HG03139 (cell line): ENCODE measurements at regions not wholly inside any gene's neighbourhood (a gene's known extent, or its start where the extent isn't known, plus 50 kb on each side); places are given as distances from the start of the nearest gene placed in this dataset.

Source experiments
- ATAC-seq: cut with Tn5 transposase; IDR thresholded peaks from one replicate; pipeline ENCODE4 v1.9.1; 2021; ENCODE audit not compliant: unreplicated experiment

DNA sequence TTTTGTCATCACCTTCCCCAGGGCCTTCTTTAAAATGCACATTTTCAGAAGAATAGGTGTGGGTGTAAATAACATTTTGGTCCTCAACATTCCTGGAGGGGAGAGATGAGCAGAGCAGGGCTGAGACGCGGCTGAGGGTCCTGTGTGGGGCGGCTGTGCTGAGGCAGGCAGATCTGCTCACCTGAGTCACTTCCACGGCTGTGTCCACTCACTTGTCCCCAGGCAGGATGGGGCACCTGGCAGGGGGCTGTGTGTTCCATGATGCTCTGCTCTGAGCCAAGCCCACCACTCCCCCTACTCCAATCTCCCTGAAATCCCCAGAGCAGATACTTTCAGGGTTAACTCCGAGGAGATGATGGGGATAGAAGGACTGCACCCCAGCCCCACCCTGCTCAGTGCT is 93.8 kb downstream of the GLRX3 start:
- ATAC-seq, result no peak

DNA sequence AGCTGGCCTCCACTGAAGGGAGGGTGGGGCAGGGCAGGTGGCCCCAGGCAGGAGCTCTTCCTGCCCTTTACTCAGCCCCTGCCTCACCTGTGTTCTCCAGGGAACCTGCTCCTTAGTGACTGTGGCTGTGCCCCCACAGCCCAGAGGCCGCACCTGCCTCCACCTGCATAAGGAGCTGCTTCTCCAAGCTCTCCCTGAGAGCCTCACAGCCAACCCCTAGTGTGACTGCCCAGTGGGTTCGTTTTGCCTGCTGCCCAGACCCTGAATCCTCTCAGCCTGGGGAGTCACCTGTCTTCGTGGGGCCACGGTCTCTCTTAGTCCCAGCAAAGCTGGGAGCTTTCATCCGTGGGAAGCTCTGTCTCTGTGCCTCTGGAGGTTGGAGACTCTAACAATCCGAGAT is 94.4 kb downstream of the GLRX3 start:
- ATAC-seq, result no peak

DNA sequence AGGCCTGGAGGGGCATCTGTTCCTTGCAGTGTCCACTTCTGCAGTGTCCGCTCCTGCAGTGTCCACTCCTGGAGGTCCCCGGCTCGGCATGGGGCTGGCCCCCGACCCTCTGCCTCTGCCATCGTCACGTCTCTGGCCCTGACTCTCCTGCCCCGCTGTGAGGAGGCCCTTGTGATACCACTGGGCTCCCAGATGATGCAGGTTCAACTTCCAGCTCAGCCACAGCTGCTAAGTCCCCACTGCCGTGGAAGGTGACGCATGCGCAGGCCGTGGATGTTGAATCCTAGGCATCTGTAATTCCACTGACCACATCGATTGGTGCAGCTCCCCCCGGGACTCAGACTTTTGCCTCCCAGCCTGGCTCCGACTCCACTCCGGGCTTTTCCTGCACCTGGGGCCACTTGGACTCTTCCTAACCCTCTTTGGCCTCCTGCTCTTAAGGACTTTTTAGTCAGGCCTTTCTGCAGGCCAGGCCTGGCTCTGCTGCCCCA is 95.1 kb downstream of the GLRX3 start:
- ATAC-seq, result no peak

DNA sequence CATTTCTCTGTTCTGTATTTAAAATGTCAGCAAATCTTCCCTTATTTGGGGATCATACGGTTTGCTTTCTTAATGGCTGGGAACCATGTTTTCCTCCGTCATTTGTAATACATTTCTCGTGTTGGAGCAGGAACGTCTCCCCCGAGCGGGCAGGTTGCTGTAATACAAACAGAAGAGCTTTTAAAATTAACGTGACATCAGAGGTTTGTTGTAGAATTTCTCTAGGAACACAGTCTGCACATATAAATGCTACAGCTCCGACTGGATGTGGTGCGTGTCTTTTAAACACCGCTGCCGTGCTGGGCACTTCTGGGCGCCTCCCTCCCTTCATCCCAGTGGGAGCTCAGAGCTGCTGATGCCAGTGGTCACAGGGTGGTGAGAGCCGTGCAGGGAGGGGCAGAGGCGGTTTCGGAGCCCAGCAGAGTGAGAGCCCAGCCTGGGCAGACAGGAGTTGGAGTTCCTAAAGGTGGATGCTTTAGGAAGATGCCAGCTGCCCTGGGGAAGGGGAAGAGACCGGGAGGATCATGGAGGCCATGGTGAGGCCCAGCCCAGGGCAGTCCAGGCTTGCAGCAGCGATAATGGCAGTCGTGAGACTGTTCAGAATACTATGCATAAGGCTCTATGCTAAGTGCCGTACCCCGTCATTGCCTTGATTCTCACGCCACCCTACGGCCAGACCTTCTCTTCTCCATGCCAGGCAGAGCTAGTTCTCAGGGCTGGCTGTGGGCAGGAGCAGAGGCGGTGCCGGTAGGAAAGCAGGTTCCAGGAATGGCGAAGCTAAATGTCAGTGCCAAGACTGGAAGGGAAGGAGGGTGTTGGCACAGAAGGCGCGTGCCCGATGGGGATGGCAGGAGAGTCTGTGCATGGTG is 96.2 kb downstream of the GLRX3 start:
- ATAC-seq, result no peak

DNA sequence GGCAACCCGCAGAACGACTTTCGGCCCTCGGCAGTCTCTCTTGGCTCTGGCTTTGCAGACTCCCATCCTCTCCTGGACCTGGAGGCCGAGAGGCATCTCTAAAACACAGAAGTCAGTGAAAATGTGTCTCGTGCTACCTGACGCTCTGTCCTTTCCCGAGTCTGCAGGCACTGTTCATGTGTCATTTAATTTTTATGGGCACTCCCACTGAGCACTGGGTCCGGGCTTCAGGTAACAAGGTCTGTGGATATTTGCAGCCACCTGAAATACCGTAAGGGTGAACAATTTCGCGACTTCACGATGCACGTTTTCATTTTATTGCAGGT is 96.8 kb downstream of the GLRX3 start:
- no peak for ATAC-seq

DNA sequence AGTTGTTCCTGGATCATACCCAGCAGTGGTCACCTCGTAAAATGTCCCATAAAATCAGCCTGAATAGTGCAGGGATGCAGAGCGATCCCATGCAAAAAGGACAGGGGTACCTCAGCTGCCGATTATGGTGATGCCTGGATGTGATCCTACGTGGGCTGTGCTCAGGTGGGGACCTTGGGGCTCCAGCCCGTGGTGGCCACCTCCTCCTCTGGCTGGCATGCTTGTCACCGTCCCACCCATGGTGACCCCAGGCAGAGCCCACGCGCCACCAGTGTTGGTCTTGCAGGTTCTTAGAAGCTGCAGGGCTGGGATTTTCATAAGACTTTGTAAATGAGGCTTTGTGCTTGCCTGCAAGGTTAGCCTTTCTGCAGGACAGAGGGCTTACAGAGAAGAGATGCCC is 97.2 kb downstream of the GLRX3 start:
- ATAC-seq, result no peak

DNA sequence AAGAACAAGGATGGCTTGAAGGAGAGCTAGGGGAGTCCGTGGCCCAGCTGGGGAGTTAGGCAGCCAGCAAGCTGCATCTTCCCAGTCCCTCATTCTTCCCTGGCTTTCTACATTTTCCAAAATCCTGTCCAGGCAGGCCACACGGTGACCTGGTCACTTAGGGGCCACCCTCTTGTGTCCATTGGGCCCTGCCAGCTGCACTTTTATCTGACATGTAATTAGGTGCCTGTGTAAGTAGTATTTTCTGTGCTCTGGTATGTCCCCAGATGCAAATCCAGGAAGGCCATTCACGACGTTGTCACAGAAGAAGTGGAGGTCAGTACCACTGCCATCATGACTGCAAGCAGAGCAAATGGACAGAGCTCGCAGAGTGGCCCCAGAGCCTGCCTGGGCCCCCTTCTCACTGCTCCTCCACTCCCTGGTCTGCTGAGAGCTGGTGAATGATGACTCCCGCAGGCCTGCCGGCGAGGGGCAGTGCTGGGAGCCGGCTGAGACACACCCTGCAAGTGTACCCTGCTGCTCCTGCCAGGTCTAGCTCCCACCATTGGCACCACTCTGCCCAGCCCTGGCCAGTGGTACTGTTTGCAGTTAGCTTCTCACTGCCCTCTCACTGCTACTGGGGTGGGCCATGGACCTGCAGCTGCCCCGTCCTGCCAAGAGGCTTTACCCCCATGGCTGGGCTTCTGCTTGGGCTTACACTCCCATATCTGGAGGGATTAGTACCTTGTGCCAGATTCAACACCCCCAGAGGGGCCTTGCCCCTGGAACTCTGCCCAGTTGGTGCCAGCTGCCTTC is 98.2 kb downstream of the GLRX3 start:
- ATAC-seq, result no peak

DNA sequence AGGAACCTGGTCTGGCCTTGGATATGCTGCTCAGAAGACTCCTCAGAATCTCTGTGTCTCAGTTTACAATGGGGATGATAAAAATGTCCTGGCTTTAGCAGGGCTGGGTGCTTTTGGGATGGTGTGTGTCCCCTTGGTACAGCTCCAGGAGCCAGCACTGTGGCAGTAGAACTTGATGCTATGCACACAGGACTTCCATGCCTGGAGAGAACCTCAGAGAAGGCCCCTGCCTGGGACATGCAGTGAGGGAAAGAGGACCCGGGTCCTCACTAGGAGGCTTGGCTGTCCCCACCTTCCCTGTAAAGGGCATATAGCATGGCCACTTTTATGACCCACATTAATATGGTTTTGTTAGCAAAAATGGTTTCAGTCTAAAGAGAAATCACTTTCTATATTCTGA is 100.5 kb downstream of the GLRX3 start:
- ATAC-seq, result no peak

DNA sequence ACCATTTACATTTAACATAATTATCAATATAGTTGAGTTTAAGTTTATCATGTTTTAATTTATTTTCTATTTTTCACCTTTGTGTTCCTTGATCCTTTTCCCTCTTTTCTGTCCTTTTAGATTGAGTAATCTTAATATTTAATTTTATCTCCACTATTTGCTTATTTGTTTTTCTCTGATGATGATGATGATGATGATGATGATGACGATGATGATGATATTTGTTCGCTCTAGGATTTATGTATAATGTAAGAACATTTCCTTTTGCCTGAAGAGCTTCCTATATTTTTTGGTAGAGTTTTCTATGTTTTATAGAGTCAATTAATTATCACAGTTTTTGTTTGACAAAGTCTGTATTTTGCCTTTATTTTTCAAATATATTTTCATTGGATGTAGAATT is 104.2 kb downstream of the GLRX3 start:
- no peak for ATAC-seq

DNA sequence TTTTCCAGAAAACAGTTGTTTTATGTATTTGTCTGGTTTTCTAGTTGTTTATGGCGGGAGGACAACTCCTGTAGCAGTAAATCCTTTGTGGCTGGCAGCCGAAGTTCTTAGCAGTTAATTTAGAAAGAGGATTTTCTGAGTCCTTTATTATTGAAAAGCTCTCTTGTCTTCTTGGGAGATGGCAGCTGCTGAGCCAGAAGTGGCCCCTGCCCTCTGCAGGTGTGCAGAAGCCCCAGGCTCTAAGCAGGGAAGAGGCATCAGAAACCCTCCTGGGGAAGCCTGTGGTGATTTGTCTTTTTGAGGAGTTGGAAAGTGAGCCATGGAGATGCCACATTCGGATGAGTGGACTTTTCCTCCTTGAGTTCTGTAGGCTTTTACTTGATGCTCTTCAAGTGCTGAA is 106.3 kb downstream of the GLRX3 start:
- no peak for ATAC-seq

DNA sequence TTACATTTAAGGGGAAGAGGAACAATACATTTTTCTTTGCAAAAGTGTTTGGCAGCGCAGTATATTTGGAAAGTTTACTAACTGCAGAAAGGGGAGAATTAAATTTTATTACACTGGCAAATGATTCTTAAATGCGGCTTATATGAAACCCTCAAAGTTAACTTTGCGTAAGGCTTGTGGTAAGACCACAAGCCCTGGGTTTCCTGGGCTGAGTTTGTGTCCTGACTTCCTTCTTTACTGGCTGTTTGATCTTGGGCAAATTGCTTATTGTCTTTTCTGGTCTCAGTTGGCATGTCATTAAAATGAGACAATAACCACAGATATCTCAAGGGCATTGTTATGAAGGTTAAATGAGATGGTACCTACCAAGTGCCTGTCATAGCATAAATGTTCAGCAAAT is 106.8 kb downstream of the GLRX3 start:
- ATAC-seq, result no peak

DNA sequence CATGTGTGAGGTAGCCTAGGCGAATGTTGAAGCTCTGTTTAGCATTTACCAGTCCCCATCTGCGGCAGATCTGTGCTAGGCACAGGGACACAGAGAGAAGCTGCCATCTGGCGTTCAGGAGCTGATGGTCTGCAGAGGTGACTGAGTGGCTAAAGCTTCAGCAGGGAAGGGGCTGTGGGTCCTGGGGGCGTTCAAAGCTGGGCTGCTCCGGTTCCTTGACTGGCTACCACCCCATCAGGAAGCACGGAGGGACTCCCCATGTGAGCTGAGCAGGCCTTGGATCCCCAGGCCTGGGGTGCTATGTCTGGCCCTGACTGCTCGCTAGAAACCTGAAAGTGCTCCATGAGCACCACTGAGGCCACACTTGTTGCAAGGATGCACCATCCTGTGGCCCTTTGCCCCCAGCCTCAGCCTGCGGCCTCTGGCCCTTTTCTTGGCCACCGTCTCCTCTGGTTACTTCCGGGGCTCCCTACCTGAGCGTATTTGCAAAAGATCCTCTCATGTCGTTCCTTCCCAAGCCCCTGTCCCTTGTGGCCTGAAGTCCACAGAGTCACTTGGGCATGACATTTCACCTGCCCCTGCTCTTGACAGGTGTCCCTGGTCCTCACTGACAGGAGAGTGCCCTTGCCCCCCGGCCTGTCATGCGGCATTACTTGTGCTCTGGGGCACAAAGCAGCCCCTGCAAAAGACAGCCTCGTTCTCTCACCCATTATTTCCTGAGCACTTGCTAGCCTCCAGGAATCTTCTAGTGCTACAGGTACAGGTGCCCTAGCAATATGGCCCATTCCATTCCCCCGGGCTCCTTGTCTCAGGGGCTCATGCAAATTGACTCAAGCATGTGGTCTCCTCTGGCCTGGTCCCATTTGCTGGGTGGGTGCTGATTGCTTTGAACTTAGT is 108.1 kb downstream of the GLRX3 start:
- no peak for ATAC-seq

DNA sequence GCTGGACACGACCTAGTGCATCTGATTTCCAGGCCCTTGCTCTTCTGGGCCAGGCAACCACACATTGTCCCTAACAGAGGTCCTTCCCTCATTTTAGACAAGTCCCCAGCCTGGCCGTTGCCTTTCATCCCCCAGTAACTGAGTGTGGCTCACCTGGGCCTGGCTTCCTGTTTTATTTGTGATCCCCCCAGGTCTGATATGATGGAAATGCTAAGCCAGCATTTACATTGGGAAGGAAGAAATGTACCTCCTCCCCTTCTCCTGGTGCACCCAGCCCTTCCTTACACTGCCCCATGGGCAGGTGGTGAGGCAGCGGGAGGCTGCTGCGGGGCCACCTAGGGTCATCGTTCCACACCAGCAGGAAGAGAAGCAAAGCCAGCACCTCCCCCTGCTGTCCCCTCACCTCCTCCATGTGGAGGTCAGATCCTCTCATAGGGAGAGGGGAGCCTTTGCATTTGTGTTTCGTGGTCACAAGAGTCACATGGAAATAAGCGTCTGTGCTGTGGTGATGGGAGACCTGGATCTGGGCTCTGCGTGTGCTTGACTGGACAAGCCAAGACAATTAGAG is 108.8 kb downstream of the GLRX3 start:
- no peak for ATAC-seq

DNA sequence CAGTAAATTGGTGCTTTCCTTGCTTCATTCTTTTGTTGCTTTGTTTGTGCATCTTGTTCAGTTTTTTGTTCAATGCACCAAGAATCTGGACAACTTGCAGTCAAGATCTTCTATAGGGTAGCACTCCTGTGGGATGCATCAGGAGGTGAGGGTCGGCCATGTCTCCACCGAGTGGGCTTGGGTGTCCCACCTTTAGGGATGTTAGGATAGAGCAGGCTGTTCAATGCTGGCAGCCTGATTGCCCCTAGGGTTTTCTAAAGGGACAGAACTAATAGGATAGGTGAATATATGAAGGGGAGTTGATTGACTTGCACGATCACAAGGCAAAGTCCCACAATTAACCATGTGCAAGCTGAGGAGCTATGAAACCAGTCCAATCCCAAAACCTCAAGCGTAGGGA is 109.9 kb downstream of the GLRX3 start:
- ATAC-seq, result no peak

DNA sequence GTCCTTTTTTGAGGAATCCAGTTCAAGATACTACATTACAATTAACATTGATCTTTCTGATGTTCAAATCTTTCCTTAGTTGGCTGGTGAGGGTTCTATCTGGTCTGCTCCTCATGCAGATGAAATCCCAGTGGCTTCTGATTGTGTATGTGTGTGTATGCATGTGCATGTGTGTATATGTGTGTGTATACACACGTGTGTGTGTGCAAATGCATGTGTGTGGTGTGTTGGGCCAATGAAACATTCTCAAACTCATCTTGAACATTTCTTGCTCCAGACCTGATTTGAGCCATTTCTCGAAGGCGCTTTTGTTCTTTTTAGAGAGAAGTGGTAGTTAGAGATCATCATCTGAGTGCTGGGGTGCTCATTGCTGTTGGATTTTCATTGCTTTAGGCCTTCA is 113.9 kb downstream of the GLRX3 start:
- no peak for ATAC-seq

DNA sequence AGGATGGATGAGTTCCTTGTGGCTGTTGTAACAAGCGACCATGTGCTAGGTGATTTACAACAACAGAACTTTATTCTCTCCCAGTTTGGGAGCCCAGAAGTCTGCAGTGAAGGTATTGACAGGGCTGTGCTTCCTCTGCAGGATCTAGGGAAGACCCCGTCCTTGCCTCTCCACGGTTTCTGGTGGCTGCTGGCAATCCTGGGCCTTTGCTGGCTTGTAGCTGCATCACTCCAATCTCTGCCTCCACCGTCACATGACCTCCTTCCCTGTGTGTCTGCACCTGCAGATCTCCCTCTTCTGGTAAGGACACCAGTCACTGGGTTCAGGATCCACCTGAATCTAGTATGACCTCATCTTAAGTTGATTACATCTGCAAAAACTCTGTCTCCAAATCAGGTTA is 115.6 kb downstream of the GLRX3 start:
- no peak for ATAC-seq

DNA sequence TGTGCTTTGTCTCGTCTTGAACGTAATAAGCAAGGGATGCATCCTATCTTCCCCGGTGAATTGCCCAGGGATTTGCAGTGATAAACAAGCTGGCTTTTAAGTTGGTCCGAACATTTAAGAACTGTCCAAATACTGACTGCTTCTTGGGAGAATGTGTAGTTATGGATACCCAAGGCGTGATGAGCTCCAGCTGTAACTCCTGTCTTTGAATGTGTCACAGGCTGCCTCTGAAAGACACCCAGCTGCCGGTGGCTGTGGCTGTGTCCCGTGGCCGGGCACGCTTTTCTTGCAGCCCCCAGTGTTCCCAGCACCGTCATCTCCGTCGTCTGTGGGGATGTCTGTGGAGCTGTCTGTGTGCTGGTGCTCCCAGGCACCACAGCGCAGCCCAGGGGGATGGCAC is 118.1 kb downstream of the GLRX3 start:
- no peak for ATAC-seq

DNA sequence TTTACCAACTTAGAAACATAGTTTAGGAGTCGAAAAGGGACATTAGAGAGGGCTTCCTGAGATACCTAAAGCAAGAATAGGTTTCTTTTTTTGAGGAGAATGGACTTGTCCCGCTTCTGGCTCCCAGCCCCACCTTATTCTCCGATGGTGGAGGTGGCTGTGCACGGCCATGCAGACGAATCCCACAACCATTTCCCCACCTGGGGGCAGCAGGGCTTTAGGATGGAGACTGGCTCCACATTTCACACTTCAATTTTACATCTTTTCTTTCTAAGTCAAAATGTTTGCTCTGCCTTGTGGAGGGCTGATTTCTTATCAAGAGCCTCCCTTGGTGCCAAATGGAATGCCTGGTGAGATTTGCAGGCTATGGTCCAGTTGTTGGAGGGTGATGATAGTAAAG is 118.5 kb downstream of the GLRX3 start:
- ATAC-seq, result no peak

DNA sequence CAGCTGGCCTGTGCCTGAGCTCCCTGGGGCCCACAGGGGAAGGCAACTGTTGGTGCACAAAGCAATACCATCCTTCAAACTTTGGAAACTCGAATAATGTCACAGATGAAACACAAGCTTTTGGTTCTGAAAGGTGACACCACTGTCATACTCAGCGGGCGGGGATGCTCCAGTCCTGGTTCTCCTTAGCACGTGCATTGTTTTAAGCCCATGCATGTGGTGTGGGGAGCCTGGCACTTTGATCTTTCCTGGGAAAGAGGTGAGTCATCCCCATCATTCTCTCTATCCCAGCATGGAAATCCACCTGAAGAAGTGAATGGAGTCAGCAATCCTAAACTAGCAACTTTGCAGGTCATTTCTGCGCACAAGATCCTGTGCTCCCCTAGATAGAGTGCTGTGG is 119.6 kb downstream of the GLRX3 start:
- no peak for ATAC-seq

DNA sequence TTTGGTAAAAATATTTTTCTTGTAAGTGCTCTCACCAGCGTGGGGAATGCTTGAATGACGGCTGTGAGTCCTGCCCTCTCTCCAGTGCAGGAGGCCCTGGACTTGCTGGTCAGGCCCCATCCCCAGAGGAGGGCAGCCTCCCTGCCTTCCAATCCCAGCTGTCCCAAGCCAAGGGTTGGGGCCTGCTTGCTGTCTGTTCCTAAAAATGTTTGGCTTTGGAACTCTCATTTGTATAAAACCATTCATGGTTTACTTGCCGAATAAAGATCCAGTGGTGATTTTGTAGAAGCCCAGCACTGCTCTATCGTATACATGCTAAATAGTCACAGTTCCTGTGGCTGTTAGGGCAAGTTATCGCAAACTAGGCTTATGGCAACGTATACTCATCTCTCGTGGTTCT is 121.7 kb downstream of the GLRX3 start:
- no peak for ATAC-seq

DNA sequence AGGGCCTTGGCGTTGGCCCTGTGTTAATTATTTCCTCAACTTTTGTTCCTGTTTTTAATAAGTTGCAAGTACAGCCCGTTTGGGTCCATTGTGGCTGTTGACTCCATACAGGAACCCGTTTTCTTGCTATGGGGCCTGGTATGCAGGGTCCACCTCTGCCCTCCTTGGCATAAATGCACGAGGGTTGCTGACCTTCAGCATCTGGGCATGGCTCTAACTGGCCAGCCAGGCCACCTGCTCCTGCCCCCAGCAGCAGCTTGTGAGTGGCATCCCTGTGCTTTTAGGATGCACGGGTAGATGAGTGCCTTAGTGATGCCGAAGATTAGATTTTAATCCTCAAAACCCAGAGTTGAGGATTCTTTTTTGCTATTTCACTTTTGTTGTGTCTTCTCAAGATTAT is 123.2 kb downstream of the GLRX3 start:
- ATAC-seq, result no peak
